ENCODE measurements at regions not wholly inside any gene's neighbourhood (a gene's known extent, or its start where the extent isn't known, plus 50 kb on each side); places are given as distances from the start of the nearest gene placed in this dataset.
A peak's percentile ranks its signal among the peaks of the same experiment; 100 is the strongest.

- DNase-seq = no peak
Observed at GRCh38 chr4:140277576-140277975, 95.9 kb upstream of the SCOC start.

GRCh38 chr4:140271553-140271952, 101.9 kb upstream of the SCOC start:
- DNase-seq = no peak

- DNase-seq = no peak
Observed at GRCh38 chr4:140269369-140269768, 104.1 kb upstream of the SCOC start.

GRCh38 chr4:140268186-140268841, 105.1 kb upstream of the SCOC start:
- no peak for DNase-seq

GRCh38 chr4:140267576-140267975, 105.9 kb upstream of the SCOC start:
- no peak for DNase-seq

DNA sequence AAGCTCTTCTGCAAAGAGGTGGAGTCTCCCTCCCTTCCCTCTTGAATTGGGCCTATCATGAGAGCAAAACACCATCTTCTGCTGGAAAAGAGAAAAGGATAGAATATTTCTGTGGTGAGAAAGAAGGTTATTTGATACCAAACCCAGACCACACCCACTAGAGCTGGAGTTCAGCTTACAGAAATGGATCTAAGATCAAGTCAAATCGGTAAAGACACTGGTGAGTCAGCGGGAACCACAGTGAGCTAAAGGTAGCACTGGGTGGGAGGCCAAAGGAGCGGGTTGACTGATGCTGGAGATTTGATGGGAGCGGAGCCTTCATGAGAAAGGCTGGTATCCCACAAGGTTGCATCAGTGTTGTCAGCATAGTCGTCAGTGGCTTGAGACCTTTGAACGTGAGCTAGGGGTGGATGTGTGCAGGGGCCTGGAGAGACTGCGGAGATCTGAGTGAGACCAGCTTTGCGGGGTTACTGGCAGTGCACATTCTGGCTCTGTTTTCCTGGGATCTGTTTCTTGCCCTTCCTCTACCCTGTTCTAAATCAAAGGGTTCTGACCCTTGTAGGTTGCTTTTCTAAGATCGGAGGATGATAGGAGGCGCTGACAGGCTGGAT, 106.4 kb upstream of the SCOC start:
- no peak for DNase-seq

DNA sequence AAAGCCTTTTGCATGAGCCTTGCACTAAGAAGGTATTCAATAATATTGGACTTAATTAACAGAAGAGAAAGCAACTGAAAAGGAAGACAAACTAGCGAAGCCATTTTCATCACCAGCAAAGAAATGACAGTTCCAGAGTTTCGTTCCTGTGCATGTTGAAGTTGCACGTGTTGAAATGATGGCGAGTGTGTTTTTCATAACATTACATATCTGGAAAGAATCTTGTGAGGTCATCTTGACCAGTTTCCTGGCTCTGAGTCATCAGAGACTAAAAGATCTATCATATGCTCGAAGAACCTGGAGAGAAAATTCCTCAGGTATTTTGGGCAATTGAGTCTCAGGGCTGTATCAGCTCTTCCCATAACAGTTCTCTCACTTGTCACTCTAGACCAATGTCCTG, 106.2 kb upstream of the MAML3 start:
- DNase-seq = no peak

DNA sequence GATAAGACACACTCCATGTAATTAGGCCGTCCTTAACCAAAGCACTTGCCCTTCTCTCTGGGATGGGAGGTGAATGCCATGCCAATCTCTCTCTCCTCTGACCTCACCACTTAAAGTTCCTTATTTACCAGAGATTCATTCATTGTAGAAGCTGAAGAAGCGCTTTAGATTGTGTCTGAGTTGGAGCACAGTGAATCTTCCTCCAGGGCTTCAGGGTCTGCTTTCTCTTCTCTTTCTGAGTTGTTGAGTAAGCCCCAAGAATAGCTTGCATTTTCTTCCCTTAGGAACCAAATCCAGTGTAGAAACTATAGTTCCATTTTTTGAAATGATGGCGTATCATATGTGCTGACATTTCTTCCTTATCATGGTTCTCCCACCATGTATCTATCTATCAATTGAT, 104.5 kb upstream of the MAML3 start:
- no peak for DNase-seq

DNA sequence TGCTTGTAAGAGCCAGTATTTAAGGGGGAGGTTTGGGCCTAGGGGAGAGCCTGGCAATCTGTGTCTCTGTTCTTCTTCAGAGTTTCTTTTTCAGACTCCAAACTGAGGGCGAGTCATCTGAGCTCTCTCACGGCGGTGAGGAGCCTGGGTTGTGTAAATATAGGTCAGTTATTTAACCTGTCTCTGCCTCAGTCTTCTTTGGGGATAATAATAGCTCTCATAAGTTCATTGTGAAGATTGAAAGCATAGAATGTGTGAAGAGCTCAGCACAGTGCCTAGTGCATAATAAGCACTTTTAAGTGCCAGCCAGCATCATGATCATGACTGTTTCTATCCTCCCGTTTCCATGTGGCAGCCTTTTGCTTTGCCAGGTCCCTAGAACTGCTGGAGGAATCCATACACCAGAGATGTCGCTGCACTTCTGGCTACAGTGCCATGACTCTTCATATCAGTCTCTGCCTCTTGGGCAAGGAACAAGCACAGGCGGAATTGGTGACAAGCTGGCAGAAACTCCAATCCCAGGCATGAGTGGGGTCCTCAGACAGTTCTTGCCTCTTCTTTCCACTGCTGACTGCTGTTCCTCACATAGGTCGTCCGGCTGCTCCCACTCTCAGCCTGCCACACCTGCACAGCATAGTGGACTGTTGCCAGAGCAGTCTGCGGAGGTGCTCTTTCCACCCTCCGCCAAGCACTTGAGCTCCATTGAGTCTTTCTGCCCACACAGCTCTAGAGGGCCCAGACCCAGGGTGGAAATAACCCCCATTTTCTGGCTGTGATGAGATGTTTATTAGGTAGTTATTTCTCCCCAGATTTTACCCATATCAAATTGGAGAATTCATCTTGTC, 103.7 kb upstream of the MAML3 start:
- DNase-seq = peak; percentile 8

- DNase-seq = no peak
Observed at GRCh38 chr4:140256941-140257340, 103.0 kb upstream of the MAML3 start.

- DNase-seq = peak; percentile 54
Observed at GRCh38 chr4:140256335-140256734, 102.4 kb upstream of the MAML3 start.

DNA sequence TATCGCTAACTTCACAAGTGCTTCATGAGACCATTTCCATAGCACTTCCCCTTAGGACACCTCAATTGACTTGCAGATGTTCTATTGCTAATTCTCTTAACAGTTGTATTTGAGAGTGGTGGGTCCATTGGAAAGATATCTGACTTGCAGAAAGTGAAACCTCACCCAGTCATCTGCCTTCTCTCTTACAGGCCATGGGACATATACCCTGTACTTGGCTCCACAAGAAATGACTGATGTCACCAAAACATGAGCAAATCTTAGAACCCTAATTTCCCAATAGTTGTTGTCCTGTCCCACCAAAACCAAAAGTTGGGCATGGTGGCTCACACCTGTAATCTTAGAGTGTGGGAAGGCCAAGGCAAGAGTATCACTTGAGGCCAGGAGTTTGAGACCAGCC, 101.9 kb upstream of the MAML3 start:
- DNase-seq = no peak

DNA sequence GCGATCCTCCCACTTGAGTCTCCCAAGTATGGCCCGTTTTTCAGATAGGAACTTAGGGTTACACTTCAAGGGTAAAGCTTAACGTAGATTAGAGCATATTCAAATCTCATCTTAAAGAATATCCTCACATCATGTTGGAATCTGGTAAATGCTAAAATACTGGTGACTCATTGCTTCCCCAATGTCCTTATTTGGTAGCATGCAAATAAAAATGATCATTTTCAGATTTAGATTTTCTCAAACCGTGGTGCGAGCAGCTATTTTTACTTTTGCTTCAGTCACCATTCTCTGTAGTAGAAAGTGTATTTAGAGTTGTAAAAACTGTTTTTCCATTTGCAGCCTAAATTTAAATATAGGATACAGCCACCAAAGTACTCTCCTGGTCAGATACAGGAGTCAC, 101.5 kb upstream of the MAML3 start:
- no peak for DNase-seq

DNA sequence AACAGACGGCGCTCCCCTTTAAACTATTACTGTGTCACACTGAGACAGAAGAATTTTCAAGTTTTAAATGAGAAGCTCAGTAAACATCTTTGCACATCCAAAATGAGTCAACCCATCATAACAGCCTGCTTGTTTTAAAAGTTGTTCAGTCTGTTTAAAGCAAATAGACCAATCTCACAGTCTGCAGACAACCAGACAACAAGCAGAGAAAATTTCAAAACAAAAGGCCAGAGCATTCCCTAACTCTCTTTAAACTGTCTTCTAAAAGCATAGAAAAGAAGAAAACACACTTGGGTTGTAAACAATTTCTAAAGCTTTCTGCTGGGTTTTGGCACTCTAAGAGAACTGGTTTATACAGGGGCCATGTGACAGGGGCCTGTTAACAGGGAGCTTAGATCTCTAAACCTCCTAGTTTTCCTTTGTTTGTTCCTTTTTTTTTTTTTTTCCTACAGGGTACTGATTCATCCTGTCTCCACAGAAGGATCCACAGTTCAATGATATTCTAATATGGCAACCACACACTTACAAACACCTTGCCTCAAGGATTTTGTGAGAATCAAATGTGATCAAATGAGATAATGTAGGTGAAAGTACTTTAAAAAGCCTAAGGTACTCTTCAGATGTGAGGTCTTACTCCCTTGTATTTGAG, 100.8 kb upstream of the MAML3 start:
- DNase-seq = no peak

DNA sequence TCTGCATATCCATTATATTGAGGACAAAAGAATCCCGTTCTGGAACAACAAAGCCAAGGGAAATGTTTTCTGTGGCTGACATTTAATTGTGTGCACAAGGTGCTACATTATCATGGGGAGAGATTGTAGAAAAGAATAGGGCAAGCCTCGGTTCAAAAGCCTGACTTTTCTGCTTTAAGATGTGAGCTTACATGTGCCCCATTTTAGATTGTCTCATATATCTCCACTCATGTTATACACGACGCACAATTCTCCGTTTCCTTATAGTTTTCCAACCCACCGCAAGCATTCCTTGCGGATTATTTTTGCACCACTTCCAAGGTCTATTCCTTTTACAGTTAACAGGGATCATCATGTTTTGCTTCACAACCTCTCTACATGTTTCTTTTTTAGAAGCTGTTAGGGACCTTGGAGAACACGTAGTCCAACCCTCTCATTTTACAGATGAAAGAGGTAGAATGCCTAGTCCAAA, 99.6 kb upstream of the MAML3 start:
- DNase-seq = no peak

GRCh38 chr4:140252742-140253555, 99.0 kb upstream of the MAML3 start:
- peak; percentile 15 for DNase-seq

- DNase-seq = peak; percentile 12
Observed at GRCh38 chr4:140252141-140252741, 98.3 kb upstream of the MAML3 start.

DNA sequence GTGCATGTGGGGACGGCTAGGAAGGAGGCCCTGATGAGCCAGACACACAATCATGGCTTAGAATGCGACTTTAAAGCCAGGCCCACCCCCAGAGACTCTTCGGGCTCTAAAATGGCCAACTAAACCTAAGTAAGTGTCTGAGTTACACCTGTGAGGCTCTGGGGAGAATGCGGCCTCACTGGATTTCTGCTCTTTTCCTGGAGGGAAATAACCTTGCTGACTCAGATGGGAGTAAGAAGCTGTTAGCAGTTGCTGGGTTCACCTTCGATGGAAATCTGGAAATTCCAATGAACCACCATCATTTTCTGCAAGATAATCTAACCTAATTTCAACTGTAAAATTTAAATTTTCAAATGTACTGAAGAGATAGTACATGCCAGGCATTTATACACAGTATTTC, 97.6 kb upstream of the MAML3 start:
- DNase-seq = peak; percentile 28

GRCh38 chr4:140250989-140251552, 97.1 kb upstream of the MAML3 start:
- peak; percentile 66 for DNase-seq

- no peak for DNase-seq
Observed at GRCh38 chr4:140249351-140249750, 95.4 kb upstream of the MAML3 start.

GRCh38 chr4:140247237-140247636, 93.3 kb upstream of the MAML3 start:
- no peak for DNase-seq

GRCh38 chr4:140246216-140246615, 92.2 kb upstream of the MAML3 start:
- DNase-seq = no peak
